ENCODE measurements at regions not wholly inside any gene's neighbourhood (a gene's known extent, or its start where the extent isn't known, plus 50 kb on each side); places are given as distances from the start of the nearest gene placed in this dataset.

- TF ChIP-seq CBX5 (IDR thresholded peaks at IDR 0.05; ENCODE audit: low read depth, low read length) (no peak), ATF3 (IDR thresholded peaks at IDR 0.05; ENCODE audit: insufficient read depth, low read depth, low read length) (no peak), SP2 (IDR thresholded peaks at IDR 0.05; ENCODE audit: low read length) (no peak), EZH2 (IDR thresholded peaks at IDR 0.05; ENCODE audit: low read depth, low read length, severe bottlenecking) (no peak), BRCA1 (IDR thresholded peaks at IDR 0.05; ENCODE audit: low read depth, low read length) (no peak), CTCF (IDR thresholded peaks at IDR 0.05; ENCODE audit: control extremely low read depth in 1 of 3, insufficient read depth in 1 of 3, low read depth in 1 of 3, low read length in 3 of 3) (no peak), POLR2A (IDR thresholded peaks at IDR 0.05; ENCODE audit: control extremely low read depth in 1 of 2, low read depth in 2 of 2, low read length in 2 of 2) (no peak)
Observed at GRCh38 chr12:93318720-93319522, 58.8 kb upstream of the NUDT4 start.

Data from H1 (cell line).